HG02943 (cell line): ENCODE measurements at regions not wholly inside any gene's neighbourhood (a gene's known extent, or its start where the extent isn't known, plus 50 kb on each side); places are given as distances from the start of the nearest gene placed in this dataset.

Experiments
- ATAC-seq: cut with Tn5 transposase; IDR thresholded peaks from one replicate; pipeline ENCODE4 v1.9.1; 2021; ENCODE audit warnings: mild to moderate bottlenecking, low read depth, moderate library complexity; ENCODE audit not compliant: unreplicated experiment

DNA sequence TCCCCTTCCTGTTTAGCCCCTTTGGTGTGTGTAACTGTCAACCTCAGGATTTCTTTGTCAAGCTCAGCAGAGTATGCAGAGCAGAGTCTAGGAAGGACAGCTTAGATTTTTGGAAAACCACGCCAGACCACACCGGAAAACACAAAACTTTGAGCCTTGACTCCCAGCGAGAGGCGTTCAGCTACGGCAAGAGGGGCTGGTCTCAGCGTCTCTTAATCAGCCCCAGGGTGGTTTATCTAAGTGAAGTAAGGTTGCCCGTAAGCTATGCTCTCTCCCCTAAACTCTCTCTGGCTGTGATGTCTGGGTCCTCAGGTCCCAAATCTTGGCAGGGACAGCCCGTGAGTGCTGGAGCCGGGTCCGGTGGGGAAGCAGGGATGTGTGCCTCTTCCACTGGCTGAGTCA is 230.9 kb downstream of the KLF6 start:
- no peak for ATAC-seq

DNA sequence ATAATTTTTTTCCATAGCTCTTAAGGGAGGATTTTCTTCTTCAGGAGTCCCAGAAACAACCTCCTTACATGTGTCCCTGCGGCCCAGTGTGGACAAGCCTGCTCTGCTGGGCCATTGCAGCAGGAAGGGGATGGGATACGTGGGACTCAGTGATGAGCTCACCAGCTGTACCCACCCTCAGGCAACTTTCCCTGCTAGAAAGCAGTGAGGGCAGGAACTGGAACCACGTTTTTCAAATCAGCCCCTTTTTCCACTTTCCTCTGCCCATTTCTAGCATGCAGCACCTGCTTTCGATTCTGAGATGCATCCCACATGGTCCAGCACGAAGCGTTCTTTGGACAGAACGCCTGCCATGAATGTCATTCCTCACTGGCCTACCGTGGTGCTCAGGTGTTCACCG is 232.7 kb downstream of the KLF6 start:
- no peak for ATAC-seq

DNA sequence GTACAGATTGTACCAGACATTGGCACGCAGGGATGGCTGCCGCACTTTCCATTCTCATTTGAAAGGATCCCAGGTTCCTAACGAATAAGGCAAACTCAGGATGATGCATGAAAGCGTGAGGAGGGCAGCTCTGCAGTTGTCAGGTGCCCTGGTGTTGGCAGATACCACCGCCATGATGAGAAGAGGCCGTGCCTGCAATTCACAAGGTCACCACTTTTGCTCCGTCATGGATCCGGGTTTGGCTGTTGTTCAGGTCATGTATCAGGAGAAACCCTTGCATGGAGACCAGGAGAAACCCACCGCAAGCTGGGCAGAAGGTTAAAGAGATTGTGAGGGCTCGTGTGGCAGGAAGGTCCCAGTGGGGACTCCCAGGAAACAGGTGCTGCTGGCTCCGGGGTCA is 233.2 kb downstream of the KLF6 start:
- ATAC-seq = no peak

DNA sequence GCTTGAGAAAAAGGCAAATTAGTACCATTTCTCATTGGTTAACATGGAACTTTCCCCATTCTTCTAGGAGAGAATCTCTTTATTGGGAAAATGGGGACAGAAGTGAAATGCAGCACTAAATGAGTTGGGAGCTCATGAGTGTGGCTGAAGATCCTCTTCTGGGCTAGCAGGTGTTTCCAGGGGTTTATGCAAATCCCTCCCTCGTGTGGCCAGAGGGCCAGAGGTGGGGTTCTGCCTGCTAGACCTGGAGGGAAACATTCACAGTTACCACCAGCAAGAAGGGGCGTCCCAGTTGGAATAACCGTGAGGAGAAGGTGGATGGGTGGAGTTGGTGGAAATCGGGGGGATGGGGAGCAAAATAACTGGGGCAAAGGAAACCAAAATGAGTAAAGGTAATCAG is 235.9 kb downstream of the KLF6 start:
- ATAC-seq = no peak

DNA sequence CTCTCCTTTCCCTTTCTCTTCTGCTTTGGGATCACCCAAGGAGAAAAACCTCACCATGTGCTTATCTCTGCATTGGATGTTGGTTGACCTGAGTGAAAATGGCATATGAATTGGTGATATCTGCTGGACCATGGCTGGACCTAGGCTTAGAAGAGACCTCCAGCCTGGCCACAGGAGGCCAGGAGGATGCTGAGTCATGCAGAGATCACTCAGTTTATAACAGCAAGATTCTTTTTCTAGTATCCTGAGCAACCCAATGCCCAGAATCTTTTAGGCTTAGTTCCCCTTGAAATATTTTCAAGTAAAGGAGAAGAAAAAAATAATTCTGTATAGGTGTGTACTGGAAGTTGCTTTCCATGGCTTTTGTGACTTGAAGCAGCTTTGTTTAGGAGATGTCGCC is 236.3 kb downstream of the KLF6 start:
- no peak for ATAC-seq

DNA sequence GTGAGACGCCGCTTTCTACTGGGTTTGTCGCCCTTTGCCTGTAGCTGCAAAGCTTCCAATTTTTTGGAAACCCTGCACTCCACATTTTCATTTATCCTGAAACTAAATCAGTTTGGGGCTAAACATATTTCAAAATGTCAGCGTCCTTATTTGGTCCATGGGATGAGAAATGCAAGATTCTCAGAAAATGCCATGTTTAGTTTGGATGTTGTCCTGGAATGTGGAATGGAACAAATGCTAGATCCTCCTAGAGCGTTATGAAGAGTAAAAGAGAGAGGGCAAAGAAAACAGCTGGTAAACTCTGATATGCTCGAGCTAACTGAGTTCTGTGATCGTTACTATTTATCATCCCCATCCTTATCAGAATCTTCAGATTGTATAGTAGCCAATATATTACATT is 236.9 kb downstream of the KLF6 start:
- no peak for ATAC-seq

DNA sequence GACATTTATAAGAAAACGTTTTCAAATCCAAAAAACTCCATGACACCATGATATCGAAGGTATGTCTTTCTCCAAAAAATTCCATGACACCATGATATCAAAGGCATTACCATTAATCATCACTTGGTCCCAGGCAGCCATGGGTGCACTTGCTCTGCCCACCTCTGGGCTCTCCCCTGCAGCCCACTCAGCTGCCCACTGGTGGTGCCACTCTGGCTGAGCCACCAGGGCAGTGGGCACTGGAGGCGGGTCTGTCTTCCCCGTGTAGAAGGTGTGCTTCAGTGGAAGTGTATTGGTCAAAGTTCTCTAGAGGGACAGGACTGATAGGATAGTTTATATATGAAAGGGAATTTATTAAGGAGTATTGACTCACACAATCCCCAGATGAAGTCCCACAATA is 240.4 kb downstream of the KLF6 start:
- no peak for ATAC-seq

DNA sequence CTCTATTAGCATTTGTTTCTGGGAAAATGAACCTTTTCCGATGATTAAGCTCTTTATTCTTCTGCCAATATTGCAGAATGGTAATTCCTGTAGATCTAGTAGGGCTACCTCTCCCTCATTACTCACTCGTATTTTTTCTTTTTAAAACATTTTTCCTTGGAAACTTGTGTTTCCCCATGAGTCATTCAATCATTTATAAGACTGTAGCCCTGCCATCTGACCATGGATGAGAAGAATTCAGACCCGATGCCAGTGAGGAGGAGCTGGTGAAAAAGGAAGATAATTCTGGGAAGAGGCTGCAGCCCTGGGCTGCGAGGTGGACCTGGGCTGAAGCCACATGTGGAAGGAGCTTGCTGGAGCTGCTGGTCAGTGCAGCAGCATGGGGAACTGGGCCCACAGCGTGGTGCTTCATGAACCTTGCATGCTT is 242.8 kb downstream of the KLF6 start:
- ATAC-seq = no peak

DNA sequence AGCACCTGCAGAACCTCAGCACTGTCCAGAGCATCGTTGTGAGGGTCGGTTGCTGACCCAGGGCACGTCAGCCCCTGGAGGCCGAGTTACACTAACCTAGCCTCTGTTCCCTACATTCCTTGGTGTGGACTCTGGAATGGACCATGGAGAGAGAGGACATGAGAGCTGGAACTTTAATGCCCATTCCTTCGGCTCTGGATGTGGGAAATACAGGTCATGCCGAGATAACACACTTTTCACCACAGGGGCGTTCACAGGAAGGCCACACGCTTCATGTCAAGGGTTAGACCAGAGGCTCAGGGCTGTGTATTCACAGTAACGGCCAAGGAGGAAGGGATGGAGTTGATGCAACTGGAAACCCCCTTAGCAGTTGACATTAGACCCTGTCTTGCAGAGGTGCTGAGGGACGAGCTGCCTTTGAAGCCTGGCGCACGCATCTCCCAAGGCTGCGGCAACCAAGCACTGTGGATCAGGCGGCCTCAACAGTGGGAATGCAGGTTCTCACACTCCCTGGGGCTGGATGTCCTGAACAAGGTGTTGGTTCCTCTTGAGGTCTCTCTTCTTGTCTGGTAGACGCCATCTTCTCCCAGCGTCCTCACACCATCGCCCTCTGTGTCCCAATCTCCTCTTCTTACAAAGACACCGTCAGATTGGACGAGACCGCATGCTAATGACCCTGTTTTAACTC is 245.2 kb downstream of the KLF6 start:
- no peak for ATAC-seq

DNA sequence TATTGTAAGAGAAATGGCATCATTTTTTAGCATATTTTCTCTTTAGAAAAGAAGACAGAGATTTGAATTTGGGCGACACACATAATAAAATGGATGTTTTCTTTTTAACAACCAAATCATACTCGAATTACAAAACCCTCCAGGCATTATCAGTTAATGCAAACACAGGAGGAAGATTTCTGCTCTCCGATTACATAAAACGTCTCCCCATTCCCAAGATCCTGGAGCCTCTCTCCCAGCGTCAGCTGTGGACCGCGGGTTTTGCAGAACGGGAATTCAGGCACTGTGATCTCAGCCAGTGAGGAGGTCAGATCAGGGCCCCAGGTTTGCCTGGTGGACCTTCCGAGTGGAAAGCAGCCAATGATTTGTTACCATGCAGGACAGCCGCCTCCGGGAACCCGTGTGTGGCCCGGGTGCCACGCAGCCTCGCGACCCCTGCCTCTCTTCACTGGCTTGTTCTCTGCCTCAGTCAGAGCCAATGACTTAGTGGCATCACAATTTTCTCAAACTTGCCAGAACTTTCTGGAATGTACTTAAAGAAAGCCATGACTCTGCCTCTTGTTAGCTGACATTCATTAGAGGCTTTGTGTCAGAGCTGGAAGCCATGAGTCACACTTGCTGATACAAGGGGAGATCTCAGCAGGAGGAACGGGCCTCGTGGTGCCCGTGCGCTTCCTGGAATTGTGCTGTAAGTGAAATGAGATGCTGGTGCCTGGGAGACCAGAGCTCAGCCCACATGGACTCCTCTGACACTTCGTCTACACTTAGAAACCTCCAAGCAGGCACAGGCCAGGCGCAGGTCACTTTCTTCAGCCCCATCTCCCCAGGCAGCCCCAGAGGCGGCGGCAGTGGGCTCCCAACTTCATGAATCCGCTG is 246.1 kb downstream of the KLF6 start:
- no peak for ATAC-seq

DNA sequence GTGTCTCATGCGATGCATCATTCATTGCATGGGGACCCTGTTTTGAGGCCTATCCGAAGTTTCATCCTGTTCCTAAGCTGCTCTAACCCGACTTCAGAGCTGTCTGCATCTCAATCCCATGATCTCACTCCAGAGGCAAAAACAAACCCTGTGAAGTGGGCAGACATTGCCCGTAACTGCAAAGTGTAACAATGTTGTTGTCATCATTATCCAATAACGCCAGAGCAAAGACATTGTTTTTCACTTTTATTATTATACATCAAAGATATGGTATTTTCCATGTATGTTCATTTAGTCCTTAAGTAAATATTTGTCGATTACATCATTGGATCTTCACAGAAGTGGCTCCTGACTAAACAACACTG is 246.7 kb downstream of the KLF6 start:
- no peak for ATAC-seq

DNA sequence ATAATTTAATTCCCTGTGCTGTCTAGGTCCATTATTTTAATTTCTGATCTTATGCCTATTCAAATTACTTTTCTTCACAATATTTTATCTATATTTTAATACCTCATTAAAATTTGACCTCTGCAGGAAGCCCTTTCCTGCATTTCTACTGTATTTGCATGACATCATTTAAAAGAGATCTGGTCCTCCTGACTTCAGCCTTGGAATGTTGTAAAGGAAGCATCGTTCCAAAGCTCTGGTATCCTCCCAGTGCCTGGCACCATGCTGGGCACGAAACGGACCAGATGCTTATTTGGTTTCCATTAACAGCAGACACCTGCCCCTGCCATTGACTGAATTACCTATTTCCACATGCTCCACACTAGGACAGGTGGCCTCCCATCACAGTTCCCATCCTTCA is 247.5 kb downstream of the KLF6 start:
- ATAC-seq = no peak

DNA sequence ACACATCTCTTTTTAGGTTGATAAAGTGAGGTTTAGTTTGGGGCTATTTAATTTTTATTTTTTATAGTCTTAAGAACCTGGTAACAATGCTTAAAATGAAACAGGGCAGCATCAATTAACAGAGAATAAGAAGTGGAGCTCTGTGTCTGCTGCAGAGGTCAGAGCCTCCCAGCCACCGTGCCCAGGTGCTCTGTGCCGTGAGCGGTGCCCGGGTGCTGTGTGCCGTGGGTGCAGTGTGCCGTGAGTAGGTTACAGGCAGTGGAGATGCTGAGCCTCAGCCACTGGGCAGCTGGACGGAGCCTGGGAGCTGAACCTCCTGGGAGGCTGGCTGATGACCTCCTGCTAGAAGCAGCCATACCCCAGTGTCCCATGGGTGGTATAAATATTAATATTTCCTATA is 250.0 kb downstream of the KLF6 start:
- no peak for ATAC-seq

DNA sequence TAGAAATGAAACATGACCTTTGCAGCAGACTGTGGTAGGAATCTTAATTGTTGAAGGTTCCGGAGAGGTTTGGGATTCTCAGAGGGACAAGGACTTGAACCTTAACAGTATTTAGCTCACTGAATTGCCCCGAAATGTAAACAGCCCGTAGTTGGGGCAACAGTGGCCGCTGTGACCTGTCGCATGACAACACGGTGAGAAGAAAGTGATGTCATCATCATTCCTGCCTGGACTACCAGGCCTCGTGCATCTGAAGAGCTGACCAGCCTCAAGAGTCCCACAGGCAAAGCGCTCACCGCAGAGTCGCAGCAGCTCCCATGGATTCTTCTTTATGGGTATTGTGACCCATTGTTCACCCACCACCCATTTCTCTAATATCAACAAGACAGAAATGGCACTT is 250.6 kb downstream of the KLF6 start:
- ATAC-seq = no peak

DNA sequence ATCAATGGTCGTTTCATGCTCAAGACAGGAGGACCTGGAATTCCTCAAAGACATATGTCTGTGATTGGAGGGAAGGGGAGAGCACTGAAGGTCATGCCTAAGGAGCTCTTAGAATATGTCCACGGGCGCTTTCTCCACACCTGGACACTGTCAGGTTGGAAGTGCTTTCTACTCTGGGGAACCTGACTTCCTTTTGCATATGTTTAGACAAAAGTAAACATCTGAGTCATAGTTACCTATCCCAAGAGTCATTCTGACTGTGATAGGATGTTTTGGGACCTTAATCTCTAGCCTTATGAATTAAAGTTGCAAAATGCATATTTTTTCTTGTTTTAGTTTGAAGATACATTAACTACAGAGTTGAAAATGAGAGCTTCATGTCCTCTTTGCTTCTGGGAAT is 251.7 kb downstream of the KLF6 start:
- no peak for ATAC-seq

DNA sequence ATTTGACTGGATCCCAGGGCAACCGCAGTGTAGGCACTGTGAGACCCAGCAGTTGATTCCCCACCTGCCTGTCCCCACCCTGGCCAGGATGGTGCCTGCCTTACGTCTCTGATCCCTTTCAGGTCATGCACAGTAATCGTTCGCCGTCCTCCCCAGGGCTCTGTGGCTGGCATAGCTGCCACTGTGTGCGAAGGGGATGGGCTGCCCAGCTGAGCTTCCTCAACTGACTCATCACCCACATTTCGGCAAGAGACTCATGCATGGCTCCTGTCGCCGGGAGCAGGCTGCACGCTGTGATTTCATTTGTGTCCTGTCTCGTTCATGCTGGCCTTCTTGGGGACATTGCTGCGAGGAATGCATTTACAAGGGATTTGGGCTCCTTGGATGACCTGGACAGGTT is 252.4 kb downstream of the KLF6 start:
- no peak for ATAC-seq

DNA sequence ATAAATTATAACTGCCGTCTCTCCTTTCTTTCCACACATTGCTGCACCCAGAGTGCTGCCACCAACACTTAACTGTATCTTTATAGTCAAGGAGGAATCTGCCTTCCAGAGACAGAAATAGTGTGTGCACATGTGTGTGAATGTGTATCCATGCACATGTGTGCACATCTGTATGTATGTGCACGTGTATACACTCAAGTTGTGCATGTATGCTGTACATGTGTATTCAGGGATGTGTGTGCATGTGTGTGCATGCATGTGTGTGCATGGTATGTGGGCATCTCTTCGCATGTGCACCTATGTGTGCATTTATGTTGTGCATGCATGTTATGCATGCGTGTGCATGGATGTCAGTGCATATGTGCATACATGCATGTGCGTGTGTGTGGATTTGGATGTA is 253.3 kb downstream of the KLF6 start:
- ATAC-seq = no peak

DNA sequence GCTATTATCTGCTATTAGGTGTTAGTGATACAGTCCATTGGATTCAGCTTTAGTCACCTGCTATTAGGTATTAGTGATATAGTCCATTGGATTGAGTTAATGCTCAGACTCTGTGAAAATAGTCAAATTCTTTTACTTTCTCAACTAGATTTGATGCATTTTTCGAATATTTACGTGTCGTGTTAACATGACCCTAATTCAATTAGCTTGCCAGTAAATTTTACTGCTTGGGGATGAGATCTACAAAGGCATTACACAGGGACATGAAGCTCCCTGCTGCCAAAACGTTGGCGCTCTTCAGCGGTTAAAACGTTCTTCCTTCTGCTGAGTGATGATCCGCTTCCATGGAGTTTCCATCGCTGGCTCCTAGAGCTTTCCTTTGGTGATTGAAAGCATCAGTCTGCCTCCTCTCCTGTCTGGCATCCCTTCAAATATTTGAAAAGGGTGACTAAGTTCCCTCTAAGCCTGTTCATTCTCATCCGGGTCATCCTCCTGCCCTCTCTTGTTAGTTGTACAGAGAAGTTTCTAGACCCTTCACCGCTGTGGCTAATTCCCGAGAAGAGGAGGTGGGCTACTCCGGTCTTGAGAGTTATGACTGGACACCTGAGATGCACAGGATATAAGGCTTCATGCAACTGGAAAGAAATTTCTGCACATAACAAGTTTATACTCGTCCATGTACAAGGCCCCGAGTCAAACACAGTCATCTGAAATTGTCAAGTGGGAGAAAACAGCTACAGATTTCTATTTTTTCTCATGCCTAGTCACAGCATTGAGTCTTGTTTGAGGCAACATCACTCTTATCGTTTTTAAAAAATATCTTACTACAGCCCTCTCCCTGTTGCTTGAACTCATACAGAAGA is 254.0 kb downstream of the KLF6 start:
- no peak for ATAC-seq

DNA sequence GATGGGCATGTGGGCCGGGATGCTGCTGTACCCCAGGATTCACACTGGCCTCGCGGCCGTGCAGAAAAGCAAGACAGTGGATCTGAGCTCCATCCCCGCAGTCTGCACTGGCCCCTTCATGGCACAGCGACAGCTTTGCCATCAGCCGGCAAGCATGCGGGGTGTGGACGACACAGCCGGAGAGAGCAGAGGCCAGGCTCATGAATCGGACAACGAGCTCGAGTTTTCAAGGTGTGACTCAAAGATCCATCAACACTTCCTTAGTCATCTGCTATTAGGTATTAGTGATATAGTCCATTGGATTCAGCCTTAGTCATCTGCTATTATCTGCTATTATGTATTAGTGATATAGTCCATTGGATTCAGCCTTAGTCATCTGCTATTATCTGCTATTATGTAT is 254.7 kb downstream of the KLF6 start:
- no peak for ATAC-seq

DNA sequence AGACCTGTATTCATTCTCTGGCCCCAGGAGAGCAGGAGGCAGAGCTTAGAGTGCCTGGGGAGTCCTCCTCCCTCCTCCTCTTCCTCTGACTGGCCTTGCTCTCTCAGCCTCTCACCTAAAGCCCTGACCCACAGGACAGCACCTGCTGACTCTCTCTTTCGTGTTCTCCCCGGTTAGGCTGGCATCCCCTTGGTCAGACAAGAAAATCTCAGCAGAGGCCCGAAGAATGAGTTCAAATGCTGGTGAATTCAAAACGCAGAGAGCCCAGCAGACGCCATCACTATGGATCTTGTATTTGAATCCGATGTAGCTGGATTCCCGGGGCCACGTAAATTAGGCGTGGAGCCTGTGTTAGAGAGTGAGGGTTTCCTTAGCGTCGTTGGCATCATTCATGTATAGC is 255.3 kb downstream of the KLF6 start:
- no peak for ATAC-seq

DNA sequence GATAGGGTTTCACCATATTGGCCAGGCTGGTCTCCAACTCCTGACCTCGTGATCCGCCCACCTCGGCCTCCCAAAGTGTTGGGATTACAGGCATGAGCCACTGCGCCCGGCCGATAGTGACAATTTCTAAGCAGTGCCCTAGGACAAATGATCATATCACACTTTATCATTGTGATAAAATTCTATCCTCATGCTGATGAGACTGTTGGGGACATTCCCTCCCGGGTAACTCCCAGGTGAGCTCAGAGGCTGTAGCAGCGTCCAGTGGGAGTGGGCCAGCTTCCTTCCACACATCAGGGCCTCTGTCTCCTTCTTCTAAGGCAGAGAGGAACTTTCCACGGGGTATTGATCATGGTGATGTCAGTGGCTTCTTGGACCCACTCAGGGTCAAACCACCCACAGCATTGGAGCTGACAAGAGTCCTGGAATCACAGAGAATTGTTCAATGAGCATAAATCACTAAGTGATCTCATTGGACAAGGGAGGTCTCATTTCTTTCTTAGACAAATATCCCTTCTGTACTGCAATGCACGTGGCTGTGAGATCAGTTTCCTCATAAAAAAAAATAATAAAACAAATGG is 256.1 kb downstream of the KLF6 start:
- no peak for ATAC-seq
